ENCODE measurements at regions not wholly inside any gene's neighbourhood (a gene's known extent, or its start where the extent isn't known, plus 50 kb on each side); places are given as distances from the start of the nearest gene placed in this dataset.

DNA sequence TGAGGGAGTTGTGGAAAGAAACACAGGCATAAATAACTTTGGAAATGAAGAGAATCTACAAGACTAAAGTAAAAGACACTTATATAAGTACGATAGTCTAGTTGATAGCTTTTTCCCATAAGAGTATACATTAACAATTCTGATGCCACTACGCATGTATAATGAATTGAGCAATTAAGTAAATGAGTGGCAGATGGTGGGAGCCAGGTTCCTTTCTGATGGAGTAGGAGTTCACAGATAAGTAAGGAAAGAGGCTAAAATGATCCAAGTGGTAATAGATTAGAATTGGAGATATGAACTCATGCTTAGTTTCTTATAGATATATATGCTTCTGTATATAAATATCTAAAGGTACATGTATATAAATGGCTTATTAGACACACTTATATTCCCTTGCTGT lies 368.3 kb downstream of the FAM181B start:
- DNase-seq, result no peak

DNA sequence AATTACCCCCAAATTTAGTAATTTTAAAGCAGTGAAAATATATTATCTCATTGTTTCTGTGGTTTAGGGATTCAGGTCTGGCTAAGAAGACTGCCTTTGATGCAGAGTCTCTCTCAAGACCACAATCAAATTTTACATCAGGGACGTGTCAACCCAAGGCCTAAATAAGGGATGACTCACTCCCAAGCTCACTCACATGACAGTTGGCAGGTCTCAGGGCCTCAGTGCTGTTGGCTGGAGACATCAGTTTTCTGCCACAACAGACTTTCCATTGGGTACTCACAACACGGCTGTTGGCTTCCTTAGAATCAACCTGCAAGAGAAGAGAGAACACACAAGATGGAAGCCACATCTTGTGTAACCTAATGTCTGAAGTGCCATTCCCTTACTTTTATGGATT lies 377.3 kb downstream of the FAM181B start:
- no peak for DNase-seq

DNA sequence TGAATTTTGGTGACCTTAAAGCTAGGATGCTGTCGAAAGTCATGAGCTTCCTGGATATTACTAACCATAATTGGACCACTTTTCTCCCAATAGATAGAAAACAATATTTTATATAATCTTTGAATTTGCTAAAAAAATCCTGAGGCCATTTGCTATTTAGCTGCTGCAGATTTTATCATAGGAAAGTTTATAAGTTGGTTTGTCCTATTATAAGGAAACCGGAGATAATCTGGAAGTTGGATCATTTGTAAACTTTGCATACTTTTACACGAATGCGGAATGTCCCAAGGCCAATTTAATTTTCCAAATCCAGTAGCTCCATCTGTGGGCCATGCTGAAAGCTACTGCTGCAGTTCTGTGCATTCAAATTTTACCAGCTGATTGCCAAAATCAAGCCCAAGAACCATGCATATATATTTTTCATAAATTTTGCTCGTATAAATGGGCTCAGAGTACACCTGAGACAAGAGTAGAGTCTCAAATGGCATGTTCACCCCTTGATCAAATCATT lies 378.3 kb downstream of the FAM181B start:
- DNase-seq, result no peak

DNA sequence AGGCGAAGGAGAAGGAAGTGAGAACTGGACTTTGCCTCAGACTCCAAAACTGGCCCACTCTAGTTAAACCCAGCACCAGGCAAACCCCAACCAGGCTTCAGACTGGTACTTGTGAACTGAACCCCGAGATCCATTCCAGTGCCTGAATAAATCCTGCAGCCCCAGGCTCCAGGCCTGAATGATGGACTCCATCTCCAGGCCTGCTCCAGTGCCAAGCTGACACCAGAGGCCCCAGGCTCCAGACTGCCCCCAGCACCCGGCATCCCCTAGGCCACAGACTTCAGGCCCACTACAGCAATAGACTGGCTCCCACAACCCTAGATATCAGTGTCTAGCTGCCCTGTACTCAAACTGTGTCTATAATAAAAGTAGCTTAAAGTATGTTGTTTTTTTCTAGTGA lies 406.8 kb downstream of the FAM181B start:
- no peak for DNase-seq

DNA sequence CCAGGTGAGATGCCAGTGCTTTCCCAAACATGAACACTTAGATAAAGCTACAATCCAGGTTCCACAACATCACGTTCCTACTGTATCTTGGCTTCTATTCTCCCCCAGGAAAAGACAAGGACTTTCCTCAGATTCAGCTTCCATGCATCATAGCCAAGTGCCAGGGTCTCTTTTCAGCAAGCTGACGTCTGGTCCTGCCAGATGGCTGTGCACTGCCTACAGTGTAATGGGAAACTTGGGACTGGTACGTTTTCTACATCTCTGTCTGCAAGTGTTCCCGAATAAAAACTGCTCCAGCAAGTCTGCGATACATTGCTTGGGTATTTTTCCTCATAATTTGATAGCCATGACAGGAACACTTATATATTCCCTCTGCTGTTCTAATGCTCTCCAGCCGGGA lies 412.5 kb downstream of the FAM181B start:
- DNase-seq, result no peak

DNA sequence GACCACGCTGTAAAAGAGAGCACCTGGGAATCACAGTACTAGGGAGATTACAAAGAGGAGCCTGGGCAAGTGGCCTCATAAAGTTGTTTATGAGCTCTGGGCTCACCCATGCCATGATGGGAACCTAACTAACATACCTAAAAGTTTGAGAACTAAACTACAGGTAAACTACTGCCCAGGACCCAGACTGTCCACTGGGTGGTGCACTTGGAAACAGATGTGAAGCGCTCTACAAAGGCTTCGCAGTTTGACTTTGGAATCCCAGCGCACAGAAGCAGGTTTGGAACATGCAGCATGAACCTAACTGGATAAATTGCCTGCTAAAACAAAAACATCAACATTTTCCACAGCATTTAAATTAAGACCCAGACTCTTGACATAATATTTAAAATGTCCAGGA lies 418.6 kb downstream of the FAM181B start:
- DNase-seq, result no peak

DNA sequence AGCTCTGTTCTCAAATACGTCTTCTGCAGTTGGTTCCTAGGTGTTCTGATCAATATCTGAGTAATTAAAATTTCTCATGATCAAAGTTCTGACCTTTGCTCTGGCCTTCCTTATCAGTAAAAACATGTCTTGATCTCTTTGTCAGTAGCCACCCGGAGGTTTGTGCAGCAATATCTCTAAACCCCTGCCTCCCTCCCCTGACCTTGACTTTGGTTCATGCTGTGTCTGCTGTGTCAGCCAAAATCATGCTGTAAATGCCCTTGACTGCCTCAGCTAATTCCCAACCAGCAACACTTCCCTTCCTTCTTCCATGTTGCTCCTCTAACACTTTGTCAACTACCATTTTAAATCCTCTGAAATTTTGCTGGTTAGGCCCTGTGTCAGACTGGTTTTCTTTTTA lies 424.7 kb downstream of the FAM181B start:
- no peak for DNase-seq

DNA sequence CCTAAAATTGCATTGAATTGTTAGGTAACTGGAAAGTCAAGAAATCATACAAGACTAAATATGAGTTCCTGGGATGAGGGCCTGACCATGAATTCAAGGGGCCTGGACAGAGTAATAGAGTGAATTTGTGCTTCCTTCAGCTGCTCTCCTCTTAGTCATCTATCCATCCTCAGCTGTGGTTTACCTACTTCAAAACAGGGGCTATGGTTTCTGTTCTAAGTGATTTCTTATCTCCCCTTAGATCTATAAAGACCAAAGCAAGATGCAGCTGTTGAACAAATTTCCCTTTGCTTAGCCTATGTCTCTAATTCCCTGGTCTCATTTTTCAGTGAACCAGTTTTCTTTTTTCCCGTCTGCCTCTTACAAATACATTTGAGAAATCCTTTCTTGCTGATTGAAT lies 428.5 kb downstream of the FAM181B start:
- DNase-seq, result no peak

DNA sequence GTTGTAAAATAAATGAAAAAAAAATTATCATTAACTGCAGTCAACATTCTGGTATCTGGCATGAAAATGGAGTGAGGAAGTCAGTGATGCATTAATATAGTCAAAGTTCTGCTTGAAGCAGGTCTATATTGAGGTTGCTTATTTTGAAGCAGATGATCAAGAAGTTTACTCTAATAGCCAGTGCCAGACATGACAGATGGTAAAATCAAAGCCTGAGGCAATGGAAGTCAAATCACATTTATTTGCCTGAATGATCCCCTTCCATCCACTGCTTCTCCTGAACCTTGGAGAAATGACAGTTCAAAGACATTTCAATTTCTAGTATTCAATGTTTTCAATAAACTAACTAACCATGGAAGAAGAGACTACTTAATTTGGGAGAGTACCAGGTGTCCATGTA lies 430.0 kb downstream of the FAM181B start:
- no peak for DNase-seq

DNA sequence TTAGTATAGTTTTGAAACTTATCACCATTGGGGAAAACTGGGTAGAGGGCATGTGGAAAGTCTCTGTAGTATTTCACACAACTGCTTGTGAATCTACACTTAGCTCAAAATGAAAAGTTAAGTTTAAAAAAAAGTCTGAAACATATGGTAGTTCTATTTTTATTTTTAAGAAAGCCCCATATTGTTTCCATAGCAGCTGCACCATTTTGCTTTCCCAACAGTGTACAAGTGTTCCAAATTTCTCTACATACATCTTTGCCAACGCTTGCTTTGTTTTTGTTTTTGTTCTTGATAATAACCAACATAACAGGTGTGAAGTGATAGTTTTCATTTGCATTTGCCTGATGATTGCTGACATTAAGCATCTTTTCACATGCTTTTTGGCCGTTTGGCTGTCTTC lies 445.2 kb downstream of the FAM181B start:
- no peak for DNase-seq

DNA sequence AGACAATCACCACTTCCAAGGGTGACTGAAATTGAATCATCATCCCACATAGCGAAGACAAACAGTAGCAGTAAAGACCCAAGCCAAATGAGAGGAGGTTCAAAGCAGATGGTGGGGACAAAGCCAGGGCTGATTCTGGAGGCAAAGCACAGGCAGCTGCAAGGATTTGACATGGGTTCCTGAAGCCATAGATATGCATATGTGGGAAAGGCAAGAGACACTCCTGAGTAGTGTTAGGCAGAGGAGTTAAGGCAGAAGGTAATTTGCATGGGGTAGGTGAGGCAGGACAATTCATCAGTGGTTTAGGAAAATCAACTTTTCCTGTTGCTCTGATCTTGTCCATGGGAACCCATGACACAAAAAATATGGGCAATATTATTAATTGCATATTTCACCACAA lies 462.8 kb downstream of the FAM181B start:
- no peak for DNase-seq

DNA sequence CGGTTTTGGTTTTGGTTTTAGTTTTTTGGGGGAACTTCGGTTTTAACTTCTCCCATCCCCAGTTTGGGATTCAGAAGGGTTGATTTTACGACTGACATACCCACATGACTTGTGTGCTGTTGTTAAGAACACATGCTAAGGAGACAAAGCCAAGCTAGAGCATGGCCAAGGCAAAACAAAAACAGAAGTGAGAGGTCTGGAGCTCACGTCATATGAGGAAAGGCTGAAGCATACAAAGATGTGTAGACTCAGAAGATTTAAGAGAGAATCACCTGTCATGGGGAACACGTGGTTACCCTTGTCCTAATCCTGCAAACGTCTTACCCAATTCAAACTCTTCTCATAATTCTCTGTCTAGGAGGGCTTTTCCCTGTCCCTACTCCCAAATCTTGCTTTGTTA lies 465.0 kb downstream of the FAM181B start:
- DNase-seq, result no peak

DNA sequence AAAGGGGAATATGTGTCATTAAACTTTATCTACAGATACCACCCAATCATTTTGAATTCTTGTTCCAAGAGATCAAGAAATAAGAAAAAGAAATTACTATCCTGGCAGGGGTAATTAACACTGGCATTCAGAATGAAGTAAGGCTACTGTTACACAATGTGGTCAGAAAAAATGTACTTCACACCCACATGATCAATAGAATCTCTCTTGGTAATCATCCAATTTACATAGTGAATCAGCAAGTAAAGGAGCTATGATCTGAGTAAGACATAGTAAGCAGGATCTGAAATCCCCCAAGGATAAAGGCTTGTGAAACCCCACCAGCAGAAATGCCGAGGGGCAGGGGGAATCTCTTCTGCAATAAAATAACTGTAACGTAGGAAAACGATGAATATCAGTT lies 466.5 kb downstream of the FAM181B start:
- DNase-seq, result no peak

DNA sequence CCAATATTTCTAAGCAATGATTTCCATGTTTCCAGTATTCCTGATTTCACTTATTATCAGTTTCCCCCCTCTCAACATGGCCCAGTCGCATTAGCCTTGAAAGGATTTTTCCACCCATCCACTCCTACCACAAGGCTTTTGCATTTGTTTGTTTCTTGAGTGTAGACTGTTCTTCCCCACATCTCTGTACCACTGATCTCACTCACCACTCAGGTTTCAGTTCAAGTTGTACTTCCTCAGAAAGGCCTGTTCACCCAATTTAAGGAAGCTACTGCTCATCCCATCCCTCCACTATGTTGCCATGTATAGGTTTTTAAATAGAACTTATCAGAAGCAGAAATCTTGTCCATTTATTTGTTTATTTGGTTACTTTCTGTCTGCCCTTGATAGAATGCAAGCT lies 472.3 kb downstream of the FAM181B start:
- no peak for DNase-seq

DNA sequence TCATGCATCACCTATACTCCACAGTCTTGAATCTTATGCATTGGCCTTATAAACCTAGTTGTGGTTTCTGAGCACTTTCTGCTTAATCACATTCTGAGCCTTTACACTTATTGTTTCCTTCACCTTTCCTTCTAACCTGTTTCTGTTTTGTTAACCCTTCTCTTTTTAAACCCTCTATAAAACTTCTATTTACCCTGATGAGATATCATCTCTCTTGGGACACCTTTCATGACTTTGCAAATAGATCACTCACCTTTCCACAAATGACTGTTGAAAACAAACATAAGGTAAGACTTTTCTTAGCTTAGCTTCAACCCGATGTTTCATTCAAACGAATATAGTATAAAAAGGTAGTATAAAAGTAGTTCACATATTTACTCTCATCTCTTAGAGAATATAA lies 483.6 kb downstream of the FAM181B start:
- DNase-seq, result no peak

DNA sequence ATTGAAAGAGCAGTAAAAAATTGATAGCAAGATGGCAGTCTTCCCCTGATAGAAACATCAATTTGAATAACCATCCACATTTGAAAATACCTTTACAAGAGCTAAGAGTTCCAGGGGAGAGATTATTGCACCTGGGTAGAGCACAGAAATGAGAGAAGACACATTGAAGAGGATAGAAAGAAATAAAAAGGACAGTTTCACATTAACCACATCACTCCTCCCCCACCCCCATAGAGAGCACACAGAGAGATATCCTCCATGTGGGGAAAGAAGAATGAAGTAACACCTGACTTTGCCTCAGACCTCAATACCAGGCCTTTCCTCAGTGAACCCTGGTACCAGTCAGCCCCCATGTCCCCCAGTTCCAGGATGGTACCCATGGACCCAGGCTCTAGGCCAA lies 486.7 kb downstream of the FAM181B start:
- no peak for DNase-seq

DNA sequence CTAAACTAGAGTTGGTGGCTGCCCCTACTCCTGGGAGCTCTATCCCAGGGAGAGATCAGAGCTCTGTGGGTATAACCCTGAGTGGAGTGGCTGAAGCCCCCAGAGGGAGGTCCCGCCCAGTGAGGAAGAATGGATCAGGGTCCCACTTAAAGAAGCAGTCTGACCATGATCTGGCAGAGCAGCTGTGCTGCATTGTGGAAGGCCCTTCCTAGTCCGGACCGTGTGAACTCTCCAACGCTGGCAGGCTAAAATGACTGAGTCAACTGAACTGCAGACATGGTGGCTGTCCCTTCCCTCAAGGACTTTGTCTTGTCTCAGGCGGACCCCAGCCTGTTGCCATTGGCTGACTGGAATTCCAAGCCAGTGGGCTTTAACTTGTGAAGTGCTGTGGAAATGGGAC lies 494.2 kb downstream of the FAM181B start:
- DNase-seq, result no peak

DNA sequence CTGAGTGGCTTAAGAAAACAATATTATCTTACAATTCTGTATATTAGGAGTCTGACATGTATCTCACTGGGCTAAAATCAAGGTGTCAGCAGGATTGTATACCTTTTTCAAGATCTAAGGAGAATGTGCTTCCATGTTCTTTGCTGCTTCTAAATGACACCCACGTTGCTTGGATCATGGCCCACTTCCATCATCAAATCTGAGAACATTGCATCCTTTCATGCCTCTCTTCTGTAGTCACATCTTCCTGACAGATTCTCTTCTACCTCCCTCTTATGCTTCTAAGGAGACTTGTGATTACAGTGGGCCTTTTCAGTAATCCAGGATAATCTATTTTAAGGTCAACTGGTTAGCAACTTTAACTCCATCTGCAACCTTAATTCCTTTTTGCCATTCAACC lies 499.4 kb downstream of the FAM181B start:
- no peak for DNase-seq

DNA sequence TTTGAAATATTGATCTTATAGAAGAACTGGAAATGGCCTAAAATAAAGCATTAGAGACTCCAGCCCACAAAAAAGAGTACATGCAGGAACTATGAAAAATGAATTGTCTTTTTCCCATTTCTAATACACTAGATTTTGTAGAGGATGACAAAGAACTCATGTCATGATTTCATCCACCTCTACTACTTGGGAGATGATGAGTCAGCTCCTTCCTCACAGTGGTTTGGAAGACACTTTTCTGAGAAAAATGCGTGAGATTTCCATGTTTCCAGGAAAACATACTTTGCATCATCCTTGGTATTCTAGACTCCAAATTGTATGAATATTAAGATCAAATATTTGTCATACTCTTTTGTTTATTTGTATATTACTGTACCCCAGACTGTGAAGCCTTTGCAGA lies 500.5 kb downstream of the FAM181B start:
- DNase-seq, result no peak

DNA sequence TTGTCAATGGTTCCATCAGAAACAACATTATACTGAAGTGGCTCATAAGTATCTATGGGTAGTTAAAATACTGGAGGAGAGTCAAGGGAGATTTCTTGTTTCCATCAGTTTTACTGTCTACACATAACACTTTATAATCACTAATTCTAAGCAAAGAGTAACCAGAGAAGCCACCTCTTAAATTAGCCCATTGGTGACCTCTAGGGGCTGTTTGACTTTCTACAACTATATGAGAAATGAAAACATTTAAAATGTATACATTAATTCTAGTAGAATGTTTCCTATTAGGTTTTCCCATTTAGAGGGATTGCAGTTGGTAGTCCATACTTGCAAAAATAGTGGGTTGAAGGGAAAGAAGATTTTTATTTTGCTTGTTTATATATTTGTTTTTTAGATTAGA lies 504.3 kb downstream of the FAM181B start:
- DNase-seq, result no peak

DNA sequence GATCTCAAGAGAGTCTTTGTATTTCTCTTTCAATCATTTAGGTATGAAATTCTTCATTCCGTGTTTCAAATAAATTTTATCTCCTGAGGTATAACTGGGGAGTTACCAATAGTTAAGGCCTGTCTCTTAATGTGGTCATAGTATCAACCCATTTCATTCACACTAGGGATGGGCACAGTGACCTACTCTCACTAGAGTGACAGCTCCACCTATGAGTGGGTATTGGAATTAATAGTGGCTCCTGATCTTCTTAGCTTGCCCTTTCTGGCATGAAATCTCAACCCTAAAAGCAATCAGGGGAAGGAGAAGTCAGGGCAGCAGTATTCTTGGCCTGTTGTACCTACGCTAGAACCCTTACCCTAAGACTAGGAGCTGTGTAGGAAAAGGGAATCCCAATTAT lies 507.7 kb downstream of the FAM181B start:
- no peak for DNase-seq

DNA sequence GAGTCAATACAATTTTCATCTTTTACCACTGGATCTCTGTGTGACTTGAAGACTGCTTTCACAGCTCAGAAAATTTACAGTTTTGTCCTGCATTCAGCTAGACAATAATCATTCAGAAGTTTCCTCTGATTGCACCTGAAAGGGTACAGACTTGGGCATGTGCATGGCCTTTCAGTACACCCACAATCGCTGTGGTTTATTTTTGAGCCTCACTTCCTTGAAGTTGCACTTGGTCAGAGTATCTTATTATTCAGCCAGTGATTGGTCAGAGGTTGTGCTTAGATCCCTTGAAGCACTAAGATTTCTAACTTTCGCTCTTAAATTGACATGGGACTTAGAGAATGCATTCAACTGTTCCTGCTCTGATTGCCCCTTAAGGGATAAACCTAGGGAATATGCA lies 508.2 kb downstream of the FAM181B start:
- no peak for DNase-seq

DNA sequence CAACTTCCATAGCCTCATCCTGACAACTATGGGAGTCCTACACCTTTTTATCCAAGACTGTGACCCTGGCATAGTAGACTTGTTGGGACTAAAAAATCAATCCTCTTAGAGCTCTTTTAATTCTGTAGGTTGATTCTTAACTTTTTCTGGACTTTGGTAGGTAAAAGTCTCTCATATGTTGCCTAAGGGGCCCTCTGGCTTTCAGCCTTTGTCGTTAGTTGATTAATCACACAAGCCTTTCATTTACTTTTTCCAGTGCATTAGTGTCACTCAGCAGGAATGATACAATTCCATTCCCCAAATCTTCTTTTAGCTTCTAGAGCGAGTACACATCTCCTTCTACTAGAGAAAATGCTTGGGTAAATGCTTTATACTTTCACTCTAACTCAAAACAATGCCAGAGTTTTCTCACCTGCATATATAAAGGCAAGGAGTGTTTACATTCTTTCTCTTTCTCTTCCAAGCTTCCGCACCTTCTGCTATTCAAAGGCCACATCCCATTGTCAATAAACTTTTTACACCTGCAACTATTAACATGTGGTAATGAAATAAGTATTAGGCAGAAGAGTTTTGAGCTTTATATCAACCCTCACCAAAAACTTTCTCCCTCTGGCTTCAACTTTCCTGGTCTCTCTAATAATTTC lies 516.6 kb downstream of the FAM181B start:
- no peak for DNase-seq

DNA sequence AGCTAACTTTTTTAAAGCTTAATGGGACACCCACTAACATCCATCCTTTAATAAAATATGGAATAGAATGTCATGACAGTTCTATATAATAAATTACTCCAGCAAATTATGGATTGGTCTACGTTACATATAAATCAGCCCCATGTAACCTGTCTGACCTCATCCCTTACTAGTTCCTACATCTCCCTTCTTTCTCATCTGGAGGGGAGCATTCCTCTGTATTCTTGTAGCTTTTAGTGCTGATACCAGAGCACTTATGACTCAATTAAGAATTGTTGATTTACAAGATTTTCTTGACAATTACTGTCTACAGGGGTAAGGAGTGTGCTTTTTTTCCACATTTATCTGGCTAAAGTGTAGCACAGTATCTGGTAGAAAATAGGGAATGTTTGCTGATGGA lies 523.7 kb downstream of the FAM181B start:
- DNase-seq, result no peak

DNA sequence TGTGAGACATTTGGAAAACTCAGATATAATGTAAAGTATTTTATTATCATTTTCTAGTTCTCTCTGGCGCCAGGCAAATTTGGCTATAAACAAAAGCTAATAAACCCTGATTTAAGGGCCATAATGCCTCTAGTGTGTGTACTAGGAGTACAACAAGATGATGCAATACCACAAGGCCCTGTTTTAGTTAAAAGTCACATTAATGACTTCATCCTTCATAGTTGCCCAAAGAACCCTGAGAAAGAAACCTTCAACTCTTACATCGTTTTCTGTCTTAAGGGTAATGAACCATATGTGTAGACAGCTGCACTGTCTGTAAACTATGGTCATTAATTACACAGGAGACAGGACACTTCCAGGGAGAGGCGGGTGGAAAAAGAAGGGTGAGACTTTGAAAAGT lies 538.4 kb downstream of the FAM181B start:
- no peak for DNase-seq

DNA sequence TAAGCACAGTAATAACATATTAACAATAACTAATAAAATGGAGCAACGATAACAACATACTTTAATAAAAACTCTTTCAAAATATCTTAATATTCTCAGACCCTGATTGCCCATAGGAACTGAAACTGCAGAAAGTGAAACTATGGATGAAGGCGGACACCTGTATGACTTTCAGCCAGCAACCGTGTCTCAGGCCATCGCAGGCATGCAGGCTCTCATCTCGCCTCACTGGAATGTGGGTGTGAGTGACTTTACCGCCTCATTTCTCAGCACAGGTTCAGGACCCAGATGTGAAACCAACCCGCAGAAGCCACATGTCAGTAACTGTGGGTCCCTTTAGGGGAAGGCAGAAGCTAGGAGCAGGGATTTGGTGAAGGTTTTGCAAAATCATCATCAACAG lies 539.1 kb downstream of the FAM181B start:
- DNase-seq, result no peak

All from activated CD4-positive, alpha-beta T cell treated with anti-CD3 and anti-CD28 coated beads for 4 hours (primary cell).